ENCODE measurements at regions not wholly inside any gene's neighbourhood (a gene's known extent, or its start where the extent isn't known, plus 50 kb on each side); places are given as distances from the start of the nearest gene placed in this dataset.
"Not testable (repeated sequence)": the region's sequence is repeated elsewhere in the genome, so short reads cannot be mapped to it uniquely, and the experiment has no call there.

DNA sequence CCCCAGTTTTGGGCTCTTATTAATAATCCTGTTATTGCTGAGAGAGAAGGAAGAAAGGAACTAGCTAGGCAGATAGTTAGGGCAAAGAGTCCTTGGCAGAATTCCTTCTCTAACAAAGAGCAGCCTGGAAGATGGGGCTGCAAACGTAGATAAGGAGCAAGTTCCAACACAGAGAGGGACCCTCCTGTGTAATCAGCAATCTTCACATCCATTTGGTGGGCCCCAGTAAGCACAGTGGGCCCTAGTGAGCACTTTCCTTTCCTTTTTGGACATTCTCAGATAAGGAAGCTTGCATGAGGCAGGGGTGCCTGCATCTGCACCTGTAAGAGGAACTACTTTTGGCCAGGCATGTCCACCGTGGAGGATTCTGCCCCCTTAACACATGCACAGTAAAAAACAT, 119.6 kb upstream of the SGO1 start:
- no peak for DNase-seq

GRCh38 chr3:20302766-20303165, 116.8 kb upstream of the SGO1 start:
- DNase-seq = no peak

DNA sequence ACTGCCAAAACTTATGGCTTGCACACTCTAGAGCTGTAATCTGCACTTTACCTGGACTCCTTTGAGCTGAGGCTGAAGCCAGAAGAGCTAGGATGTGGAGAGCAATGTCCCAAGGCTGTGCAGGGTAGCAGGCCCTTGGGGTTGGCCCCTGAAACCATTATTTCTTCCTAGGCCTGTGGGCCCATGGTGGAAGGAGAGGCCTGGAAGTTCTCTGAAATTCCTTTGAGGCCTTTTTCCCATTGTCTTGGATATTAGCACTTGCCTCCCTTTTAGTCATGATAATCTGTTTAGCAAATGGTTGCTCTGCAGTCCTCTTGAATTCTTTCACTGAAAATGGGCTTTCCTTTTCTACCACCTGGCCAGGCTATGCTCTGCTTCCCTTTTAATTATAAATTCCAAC, 102.0 kb upstream of the SGO1 start:
- DNase-seq = no peak

DNA sequence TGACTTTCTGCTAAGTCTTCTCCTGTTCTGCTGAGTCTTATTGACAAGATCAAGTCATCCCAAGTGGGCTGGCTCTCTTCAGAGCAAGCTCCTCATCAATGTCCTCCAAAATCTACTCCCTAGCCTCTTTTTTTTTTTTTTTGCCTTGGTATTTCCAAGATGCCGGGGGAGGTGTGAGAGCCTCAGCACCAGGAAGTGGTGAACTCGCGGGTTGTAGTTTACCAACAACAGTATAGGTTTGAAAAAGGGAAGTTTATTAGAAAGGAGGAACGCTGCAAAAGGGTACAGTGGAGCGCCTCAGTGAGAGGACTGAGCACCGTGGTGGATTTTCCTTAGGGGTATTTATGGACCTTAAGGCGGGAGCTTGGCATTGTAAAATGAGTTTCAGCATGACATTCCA, 94.3 kb upstream of the SGO1 start:
- no peak for DNase-seq

GRCh38 chr3:20265977-20266376, 80.0 kb upstream of the SGO1 start:
- not testable (repeated sequence) for DNase-seq

DNA sequence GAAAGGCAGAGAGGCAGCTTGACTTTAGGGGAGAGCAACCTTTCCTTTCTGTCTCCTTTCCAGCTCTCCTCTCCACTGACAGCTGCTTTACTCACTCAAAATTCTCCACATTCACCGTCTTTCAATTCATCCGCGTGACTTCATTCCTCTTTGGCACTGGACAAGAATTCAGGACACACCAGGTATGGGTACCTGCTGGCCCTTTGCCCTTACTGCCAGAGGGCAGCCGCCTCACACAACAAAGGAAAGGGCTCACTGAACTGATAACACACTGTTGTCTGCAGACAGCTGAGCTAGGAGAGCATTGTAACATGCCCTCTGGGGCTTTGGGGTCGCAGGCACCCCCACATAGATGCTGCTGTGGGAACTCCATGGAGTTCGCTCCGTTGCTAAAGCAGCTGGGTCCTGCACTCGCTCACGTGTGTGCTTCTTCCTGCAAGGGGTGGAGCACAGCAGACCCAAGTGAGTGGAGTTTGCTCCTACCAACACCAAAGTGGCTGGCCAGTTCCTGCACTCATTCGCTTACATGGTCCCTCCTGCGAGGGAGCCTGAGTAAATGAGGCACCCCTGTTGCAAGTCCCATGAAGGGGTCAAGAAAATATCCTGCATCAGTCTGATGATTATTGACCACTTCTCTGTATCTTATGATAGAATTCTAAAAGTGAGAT, 79.0 kb upstream of the SGO1 start:
- DNase-seq = no peak

DNA sequence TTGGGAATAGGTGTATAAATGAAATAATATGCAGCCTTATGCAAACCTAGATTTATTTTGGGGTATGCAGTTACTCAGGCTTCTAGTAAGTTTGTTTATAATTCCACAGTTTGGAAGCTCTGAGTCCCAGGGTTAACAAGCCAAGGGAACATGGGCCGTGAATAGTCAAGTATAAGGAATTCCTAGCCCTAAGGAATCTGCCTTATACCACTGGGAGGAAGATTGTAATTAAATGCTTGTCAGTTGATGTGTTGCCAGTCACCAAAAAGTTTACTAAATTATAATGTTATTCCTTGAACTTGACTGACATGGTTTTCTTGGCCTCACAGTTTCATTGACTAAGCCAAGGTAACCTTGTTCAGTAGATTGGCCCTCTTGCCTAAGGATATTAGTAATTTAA, 72.4 kb upstream of the SGO1 start:
- DNase-seq = no peak

- no peak for DNase-seq
These were observed 70.1 kb upstream of the SGO1 start for GRCh38 chr3:20256144-20256543.

DNA sequence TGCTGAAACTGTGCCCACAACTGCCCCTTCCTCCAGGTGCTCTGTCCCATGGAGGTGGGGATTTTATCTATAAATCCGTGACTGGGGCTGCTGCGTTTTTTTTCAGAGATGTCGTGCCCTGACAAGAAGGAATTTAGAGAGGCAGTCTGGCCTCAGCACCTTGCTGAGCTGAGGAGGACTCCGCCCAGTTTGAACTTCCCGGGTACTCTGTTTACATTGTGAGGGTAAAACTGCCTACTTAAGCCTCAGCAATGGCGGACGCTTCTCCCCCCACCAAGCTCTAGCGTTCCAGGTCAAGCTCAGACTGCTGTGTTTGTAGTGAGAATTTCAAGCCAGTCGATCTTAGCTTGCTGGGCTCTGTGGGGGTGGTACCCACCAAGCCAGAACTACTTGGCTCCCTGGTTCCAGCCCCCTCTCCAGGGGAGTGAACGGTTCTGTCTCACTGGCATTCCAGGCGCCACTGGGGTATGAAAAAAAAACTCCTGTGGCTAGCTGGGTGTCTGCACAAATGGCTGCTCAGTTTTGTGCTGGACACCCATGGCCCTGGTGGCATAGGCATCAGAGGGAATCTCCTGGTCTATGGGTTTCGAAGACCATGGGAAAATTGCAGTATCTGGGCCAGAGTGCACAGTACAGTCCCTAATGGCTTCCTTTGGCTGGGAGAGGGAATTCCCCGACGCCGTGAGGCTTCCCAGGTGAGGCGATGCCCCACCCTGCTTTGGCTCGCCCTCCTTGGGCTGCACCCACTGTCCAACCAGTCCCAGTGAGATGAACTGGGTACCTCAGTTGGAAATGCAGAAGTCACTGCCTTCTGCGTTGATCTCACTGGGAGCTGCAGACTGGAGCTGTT, 68.5 kb upstream of the SGO1 start:
- DNase-seq = no peak

- no peak for DNase-seq
These were observed 64.8 kb upstream of the SGO1 start for GRCh38 chr3:20250786-20251185.

DNA sequence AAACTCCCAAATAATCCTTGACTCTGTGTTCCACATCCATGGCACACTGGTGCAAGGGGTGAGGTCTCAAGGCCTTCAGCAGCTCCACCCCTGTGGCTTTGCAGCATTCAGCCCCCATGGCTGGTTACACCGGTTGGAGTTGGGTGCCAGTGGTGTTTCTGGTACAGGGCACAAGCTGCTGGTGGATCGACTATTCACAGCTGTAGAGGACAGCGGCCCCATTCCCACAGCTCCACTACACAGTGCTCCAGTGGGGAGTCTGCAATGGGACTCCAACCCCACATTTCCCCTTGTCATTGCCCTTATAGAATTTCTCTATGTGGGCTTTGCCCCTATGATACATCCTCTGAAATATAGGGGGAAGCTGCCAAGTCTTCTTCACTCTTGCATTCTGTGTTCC, 64.3 kb upstream of the SGO1 start:
- no peak for DNase-seq

DNA sequence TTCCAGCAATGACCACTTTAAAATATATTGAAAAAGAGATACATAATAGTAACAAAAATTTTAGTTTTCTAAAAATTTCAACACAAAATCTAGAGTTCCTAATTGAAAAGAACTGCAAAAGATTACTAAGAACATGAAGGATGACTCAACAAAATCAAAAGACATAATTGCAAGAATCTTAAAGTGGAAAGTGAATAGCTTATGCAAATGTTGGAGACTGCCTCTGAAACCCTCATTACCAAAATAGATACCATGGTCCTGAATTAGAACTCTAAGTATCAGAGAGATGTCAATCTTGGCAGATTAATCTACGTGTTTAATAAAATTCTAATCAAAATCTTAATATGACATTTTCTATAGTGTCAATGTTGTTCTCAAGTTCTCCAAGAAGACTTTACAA, 60.7 kb upstream of the SGO1 start:
- no peak for DNase-seq

GRCh38 chr3:20245781-20246180, 59.8 kb upstream of the SGO1 start:
- no peak for DNase-seq

DNA sequence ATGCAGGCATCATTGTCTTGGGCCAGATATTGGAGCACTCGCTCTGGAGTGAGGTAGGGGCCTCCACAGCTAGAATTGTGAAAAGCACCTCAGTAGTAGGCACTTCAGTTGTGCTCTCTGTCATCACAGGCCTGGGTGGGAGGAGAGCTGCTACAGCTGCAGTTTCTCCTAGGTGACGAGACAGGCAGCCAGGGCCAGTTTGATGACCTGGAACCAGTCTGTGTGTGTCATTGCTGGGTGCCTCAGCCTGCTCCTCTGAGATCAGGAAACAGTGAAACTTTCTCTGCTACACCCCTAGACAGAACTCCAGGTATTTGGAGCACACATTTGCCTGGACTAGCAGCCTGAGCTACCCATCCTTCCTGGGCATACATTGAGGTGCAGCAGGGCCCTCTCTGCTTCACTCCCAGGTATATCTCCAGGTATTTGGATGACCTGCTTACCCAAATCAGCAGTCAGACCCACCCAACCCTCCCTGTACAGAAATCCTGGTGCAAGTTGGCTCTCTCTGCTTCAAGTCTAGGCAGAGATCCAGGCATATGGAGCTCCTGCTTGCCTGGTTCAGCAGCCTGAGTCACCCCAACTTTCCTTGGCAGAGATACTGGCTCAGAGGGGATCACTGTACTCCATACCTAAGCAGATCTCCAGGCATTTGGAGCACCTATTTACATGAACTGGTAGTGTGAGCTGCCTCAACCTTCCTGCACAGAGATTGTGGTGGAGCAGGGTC, 54.3 kb upstream of the SGO1 start:
- no peak for DNase-seq

- DNase-seq = not testable (repeated sequence)
These were observed 52.2 kb upstream of the SGO1 start for GRCh38 chr3:20238199-20238598.

GRCh38 chr3:20236603-20237002, 50.6 kb upstream of the SGO1 start:
- DNase-seq = no peak
